ENCODE measurements at regions not wholly inside any gene's neighbourhood (a gene's known extent, or its start where the extent isn't known, plus 50 kb on each side); places are given as distances from the start of the nearest gene placed in this dataset.

DNA sequence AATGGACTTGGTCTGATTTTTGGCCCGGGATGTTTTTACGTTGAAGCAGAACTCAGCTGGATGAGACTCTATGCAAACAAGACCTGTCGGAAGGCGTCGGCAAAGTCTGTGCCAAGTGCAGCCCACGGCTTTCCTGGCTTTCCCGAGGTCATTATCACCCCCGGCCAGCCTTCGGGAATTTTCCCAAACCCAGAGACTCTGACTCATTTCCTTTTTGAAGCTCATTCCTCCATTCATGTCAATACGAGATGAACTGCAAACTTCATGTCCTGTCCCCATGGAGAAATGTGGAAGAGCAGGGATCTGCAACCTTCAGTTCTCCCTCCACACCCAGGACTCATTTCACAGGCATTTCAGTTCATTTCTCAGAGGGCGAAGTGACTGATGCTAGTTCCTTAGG, 95.3 kb downstream of the IRX2 start:
- no peak for DNase-seq

DNA sequence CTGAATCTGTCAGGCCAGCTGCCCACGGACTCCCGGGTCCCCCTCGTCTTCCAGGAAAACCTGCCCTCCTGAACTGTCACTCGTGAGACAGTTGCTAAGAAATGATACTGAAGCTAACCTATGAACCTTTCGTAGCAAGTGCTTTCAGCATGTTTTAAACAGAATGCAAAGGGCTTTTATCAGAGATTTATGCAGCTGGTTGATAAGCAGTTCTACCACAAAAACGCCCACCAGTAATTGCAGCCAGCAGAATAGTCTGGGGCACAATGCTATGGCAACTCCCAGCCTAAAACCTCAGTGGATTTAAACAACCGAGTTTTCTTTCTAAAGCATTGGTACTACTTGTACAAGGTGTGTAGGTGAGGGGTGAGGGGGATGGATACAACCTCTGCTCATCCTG, 97.5 kb downstream of the IRX2 start:
- DNase-seq, result no peak

DNA sequence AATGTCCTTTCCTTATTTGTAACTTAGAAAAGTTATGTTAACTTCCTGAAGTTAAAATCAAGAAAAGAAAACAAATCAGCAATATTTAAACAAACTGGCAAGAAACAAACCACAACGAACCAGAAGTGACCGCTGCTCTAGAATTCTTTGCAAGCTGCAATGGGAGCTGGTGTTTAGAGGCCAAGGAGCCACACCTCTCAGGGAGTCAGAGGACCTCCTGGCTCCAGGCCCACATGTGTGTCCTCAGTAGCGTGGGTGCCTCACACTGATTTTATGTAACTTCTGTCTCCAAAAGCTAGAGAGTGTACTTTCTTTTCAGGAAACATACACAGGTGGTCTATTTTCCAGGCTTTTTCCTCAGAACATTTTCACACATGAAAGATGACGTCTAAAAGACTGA, 100.4 kb downstream of the IRX2 start:
- DNase-seq, result no peak

DNA sequence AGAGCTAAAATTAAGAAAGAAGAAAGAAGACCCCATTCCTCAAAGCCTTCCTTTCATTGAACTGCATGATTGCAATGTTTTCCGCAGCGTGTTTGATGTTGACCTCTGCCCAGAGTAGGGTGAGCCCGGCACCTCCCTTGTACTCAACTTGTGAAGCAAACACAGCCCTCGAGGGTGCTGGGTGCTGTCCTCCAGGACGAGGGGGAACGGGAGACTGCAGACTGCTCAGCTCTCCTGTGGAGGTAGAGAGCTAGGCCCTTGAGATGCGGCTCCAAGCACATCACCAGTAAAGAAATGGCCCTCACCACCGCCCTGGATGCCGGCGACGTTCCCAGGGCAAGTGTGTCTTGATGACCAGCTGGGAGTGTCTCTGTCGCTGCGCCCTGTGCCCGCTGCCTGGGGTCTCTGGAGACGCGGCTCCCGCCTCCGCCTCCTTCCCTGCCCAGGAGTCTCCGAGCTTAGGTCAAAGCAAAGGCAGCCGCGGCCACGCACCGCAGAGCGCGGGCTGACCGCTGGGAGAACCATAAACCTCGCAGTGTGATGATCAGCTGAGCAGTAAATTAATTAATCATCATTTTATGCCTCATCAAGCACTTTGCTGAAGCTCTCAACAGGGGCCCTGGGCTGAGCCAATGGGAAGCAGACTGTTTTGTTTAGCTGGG, 108.7 kb downstream of the IRX2 start:
- DNase-seq, result no peak

DNA sequence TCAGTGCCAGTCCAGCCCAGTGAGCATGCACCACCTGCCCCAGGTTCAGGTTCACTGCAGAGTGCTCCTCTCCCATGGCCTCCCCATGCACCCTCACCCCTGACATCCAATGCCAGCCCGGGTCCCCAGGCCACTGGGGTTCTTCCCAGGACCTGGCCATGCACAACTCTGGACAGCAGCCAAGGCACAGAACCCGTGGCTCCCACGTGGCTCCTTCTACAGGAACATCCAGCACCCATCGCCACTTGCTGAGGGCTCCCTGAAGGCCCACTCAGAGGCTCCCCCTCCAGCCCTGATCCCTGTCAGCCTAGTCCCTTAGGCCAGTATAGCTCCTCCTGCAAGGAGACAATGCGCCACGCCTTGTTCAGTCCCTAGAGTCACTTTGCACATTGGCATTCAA, 110.8 kb downstream of the IRX2 start:
- no peak for DNase-seq

DNA sequence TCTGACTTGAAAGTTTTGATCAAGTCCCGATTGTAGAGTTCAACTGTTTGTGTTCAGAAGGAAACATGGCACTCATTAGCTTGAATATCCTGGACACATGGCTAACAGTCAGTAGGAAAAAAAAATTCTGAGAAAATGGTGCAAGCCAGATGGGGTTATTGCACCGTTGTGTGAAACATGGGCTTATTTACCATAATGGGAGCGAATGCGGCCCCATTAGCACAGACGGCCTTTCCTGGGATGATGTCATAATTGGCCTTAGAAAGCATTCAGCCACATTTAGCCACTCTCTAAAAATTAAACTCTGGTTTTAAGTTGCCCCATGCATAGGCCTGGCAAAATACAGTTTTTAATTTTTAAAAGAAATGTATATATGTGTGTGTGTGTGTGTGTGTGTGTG, 112.1 kb downstream of the IRX2 start:
- DNase-seq, result no peak

DNA sequence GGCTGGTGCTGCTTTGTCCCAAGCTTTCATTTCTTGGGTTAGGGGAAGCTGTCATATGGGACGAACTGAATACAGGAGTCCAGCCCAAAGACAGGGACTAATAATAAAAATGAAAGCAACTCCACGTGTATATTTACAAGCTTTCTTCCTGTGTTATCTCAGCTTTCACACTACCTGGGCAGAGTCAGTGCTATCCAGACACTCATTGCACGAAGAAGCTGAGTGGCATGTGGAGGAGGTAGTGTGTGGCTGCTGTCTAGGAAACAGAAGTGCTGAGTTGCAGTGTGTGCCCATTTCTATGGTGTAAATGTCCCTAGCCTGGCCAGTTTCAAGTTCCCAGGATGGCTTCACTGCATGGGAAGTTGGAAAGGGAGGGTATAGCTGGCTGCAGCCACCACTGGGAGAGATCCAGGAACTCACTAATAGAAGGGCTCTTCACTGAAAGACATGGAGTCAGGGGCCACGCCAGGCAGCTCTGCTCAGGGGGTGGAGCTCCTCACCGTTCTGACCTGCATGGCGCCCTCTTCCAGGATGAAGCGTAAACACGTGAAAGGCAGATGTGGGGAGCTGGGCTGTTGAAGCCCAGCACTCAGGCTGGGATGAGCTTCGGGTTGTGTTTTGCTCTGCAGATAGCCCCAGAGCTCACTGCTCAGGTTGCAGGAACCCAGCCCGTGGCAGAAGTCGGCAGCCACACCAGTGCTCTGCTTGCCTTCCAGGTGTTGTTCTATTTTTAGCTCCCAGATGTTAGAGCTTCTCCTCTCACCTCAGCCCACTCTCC, 116.9 kb downstream of the IRX2 start:
- DNase-seq, result no peak

DNA sequence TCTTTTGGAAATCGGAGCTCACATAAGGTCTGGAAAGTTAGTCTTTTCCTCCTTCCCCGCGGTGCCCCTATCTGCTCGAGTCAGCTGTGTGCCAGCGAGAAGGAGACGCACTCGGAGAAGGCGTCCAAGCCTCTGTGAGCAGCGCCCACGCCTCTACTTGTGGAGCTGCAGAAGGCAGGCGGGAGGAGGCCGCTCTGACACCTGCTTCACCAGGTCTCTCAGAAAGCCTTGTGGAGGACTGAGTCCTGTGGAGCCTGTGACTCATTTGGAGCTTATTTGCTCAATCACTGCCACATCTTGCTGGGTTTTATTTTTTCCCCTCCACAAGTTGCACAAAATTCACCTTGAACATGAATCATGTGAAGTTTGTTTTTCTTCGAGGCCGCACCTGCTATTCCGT, 117.5 kb downstream of the IRX2 start:
- DNase-seq, result no peak

DNA sequence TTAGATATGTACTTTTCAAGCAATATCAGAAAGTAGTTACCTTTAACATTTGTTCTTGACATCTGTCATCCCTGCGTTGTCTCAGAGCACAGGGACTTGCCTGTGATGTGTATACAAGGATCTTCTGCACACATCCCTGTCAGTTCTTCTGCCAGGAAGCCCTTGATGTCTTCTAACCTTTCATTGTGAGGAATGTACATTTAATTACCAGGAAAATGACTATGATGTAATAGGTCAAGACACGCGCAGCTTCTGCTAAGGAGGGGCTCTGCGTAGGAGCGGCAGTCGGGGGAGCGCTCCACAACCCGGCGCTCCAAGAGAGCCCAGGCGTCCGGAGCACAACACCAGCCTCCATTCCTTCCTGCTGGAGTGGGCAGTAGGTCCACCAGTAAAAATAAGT, 119.7 kb downstream of the IRX2 start:
- DNase-seq, result no peak

DNA sequence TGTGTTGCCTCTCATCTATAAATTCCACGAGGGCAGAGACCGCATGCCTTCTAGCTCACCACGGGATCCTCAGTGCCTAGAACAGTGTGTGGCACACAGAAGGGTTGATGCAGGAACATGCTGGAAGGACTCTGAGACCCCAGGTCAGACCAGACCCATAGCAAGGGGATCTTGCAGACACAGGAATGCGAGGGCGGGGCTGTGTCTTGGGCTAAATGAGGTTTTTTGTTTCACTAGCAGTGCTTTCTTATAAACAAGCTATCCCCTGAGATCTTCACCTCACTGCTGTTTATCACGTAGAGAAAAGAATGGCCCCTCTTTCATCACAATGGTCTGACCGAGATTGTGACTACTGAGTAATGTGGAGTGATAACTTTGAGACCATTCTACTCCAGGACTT, 122.4 kb downstream of the IRX2 start:
- no peak for DNase-seq

DNA sequence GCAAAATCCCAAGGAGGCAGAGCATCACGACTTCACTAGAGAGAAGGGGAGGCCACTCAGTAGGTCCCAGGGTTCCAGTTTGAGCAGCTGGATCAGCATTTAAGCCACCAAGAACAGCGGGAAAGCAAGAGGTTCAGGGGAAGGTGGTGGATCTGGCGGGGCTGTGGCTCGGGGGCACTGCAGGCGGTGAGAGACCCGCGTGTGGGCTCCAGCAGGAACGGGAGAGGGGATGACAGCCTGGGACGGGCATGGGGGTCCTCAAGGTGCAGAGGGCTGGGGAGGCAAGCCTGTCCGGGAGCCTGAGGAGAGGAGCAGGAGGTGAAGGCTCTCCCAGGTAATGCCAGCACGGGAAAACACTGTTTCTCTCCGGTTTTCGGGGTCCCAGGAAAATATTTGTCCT, 123.6 kb downstream of the IRX2 start:
- DNase-seq, result no peak

DNA sequence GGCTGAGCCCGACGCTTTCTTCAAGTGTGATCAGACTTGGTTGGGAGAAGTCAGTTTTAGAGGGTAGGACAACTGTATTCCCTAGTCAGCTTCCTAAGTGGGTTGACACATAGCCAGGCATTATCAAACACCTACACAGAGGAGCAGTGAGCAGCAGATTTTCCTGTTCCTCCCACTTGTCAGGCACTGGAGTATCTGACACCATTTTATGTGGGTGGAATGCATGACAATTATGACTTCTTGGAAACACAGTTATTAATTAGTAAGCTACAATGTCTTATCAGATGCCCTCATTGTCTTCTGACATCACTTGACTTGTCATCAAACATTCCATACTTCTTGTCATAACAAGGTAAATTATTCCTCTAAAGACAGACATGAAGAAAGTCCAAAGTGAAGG, 124.9 kb downstream of the IRX2 start:
- no peak for DNase-seq

DNA sequence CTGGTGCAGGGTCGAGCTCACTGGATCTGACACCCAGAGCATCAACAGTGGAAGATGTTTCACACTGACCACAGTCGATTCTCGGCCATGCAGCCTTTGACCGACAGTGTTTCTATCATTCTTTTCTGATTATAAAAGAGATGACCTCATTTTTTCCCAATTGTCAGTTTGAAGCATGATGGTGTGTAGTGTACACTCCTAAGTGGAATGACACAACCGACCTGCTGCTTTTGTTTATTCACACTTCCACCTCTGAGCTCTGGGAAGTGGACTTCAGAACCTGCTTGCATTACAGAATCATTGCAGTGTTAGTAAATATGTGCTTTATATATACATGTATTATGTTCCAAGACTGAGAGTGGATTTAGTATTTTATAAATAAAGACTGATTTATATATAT, 128.6 kb downstream of the IRX2 start:
- no peak for DNase-seq

DNA sequence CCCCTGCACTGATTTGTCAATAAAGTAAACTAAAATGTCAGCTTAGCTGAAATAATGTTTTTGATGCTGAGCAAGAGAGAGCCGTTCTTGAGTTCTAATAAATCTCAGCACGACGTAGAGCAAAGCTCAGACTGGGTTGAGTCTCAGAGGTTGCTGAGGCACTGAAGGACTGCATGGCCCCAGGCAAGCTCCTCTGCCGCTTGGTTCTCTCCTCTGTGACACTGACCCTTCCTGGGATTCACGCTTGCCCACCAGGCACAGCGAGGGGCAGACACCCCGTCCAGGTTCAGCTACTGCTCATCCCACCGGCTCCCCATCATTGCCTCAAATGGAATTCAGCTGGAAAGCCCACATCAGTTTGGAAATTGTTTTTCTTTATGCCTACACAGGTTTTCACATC, 129.8 kb downstream of the IRX2 start:
- no peak for DNase-seq

DNA sequence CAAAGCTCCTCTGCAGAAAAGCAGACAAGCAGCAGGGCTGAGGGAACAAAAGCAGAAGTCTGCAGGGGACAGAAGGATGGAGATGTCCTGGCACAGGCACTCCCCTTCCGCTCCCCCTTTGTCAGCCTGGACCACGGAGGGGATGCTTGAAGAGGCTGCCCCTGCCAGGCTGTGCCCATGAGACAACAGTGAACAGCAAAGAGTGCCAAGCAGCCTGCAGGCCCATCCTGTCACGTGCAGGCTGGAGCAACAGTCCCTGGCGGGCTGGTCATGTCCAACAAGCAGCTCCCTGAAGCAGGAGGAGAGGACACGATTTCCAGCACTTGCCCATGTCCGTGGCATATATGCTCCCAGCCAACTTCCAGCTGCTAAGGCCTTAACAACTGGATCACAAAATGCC, 132.3 kb downstream of the IRX2 start:
- DNase-seq, result no peak

DNA sequence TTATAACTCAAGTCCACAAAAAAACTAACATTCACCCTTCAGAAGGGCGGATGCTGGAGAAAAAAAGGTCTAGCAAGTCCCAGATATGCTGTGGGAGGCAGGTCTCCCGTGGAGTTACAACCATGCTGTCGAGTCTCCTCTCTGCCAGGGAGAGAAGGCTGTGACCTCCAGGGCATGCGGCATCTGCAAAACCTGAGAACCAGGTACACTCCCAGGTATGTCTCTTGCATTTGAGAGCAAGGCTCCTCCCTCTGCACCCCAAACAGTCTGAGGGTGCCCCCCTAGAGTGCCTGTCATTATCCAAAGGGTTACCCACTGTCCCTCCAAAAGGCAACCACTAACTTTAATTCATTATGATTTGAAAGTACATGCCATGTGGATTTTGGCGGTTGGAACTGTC, 134.0 kb downstream of the IRX2 start:
- DNase-seq, result no peak

DNA sequence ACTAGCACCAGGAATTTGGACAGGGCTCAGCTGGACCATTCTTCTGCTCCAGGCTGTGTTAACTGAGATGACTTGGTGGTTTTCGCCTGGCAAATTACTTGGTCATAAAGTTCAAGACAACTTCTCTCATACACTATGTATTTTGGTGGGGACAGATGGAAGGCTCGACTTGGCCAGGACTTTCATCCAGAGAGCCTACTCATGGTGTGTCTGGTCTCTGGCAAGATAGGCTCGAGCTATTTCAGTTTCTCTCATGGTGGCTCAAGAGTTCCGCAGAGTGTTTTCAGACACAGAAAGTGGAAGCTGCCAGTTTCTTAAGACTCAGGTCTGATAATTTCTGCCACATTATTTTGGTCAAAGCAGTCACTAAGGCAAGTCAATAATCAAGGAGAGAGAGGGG, 135.6 kb downstream of the IRX2 start:
- DNase-seq, result no peak

DNA sequence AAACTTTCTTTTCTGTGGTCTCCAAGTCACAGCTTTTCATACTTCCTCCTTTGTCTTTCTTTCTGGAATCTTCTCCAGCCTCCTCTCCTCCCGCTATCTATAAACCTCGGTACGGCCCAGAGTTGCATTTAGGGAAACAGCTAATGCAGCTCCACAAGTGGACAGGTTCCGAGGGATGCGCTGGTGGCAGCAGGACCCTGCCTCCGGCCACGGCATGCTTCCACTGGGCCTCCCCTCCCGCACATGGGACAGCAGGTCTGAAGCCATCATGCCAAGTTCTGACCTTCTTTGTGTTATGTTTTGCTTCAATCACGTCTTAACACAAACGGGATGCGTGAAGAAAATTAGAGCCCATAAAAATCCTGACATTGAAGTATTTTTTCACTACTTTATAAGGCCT, 136.9 kb downstream of the IRX2 start:
- no peak for DNase-seq

DNA sequence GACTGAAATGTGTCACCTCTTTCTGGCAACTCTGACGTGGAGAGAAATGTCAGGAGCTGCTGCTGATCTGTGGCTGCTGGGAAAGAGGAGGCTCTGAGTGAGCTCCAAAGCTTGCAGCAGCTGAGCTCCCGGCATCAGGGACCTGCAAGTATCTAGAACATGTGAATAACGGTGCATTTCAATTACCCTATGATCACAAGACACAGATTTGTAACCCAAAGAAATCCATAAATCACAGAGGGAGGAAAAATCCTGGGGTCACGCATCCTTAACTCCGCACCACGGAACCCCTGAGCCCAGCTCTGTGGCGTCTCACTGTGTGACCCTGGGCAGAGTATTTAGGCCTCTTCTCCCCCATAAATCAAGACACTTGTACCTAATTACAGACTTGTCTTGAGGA, 139.8 kb downstream of the IRX2 start:
- DNase-seq, result no peak

DNA sequence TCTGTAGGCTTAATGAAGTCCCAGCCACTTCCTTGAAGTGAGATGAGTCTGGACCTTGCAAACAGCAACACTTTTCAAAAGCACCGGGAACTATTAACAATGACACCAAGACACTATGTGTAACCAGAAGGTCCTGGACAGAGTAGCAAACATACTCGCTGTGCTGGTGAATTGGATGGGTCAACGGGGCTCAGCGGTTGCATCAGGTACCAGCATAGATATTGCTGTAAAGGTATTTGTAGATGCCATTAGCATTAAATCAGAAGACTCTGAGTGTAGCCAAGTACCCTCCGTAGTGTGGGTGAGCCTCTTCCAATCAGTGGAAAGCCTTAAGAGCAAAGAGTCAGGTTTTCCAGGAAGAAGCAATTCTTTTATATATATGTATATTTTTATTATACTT, 140.5 kb downstream of the IRX2 start:
- no peak for DNase-seq

DNA sequence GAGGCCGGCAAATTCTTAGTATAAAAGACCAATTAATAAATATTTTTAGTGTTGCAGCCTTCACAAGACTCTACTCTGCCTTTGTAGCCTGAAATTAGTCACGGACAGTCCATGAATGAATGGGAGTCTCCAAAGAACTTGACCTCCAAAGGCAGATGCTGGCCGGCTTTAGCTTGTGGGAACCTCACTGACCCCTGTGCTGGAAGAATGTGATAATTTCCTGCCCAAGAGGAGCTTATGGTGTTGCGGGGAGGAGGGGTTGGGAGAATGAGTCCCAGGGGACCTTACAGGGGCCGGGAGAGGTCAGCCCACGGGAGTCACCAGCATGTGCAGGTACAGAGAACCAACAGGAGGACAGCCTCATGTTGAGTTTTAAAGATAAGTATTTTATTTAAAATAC, 143.1 kb downstream of the IRX2 start:
- no peak for DNase-seq

DNA sequence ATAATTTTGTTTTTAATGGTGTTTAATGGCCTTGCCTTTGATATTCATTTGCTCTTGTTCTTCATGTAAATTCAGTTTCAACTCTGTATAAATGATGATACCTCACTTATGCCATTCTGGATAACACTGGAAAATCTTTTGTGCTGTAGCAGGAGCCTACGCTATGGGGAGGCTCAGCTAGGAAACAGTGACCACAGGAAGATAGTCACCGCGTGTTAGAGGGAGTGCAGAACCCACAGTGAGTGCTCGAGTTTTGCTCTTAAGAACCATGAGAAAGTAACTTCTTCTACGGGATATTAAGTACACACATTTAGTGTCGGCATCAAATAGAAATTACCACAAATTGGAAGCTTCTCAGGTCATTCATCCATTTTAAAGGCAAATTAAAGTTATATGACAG, 143.9 kb downstream of the IRX2 start:
- no peak for DNase-seq

DNA sequence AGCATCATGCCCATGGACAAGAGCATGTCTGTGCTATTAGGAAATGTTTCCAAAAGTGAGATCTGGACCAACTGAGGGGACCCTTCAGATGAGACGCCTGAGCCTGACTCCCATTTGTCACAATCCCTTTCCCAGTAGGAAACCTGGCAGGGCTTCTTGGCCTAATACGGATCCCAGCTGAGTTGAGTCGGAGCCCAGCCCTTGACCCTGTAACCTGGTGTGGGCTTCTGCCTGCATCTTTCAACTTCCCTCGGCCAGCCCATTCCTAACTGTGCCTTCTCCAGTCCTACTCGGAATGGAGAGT, 148.3 kb downstream of the IRX2 start:
- no peak for DNase-seq

DNA sequence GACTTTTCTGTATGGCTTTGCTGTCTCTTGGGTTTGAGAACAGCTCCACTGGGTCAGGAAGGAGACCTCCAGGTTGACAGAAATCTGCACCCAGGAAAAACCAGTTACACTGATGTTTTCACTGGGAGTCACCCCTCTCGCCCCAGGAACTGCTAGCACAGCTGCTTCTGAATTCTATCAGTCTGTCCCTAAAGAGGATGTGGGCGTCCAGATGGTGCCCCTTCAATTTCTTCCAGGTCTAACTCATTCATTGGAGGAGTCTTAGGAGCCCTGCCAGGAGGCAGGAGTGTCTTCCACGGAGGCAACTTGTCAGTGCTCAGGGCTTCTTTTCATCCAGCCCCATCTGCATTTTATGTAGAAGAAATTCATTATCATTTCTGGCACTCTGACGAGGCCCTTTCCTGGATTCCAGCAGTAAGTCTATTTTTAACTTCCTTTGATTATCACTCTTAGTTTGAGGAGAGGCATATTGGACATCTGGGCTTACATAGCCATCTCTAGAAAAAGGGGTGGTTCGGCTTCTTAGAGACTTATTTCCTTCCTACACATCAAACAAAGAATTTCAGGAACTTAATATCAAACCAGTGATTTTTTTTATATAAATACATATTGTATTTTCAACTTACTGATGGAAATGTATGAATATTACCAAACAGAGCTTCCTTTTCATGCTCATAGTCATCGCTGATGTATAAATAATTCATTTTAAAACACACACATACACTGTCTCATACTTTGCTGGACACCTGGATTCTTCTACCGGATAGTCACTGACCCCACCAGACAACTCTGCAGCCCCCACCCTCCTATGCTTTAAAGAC, 148.8 kb downstream of the IRX2 start:
- no peak for DNase-seq
